Mucosa of descending colon (tissue), 3 donors: ENCODE measurements at regions not wholly inside any gene's neighbourhood (a gene's known extent, or its start where the extent isn't known, plus 50 kb on each side); places are given as distances from the start of the nearest gene placed in this dataset.

Experiments used
- ATAC-seq: fragments of 200-7000 bp; cut with Tn5 transposase; one replicate; pipeline ENCODE4 v1.9.1; 2020; ENCODE audit warnings: mild to moderate bottlenecking, moderate library complexity
- DNase-seq, 3 donors: peaks; one replicate each; pipeline ENCODE4 v3.0.0-alpha.2; 2020
- H3K36me3 ChIP-seq: fragments of 200-600 bp; one replicate; pipeline ENCODE4 v1.8.0; 2021; ENCODE audit warnings: low read depth, mild to moderate bottlenecking
- H3K4me1 ChIP-seq: fragments of 200-600 bp; one replicate; pipeline ENCODE4 v1.8.0; 2021; ENCODE audit warnings: low read depth, mild to moderate bottlenecking
- H3K4me3 ChIP-seq: fragments of 200-600 bp; one replicate; pipeline ENCODE4 v1.8.0; 2021; ENCODE audit warnings: mild to moderate bottlenecking
- H3K9me3 ChIP-seq: fragments of 200-600 bp; one replicate; pipeline ENCODE4 v1.8.0; 2021; ENCODE audit warnings: mild to moderate bottlenecking
- CTCF ChIP-seq: fragments of 200-600 bp; IDR thresholded peaks from one replicate; pipeline ENCODE4 v1.8.0; 2022; ENCODE audit warnings: antibody characterized with exemption, mild to moderate bottlenecking
- intact Hi-C, 2 donors: fragments of 100-400 bp; cut with DNase I in 1 of 2; cut with micrococcal nuclease in 1 of 2; formaldehyde crosslinking; loops; one replicate each; pipeline versions ENCODE4 v1.11.0 to v1.11.1; 2022; cut with DNase I, micrococcal nuclease
- donor health status: DM: no; HTN: no; CAD: no; lungs with moderate emphysema.
- donor health status: DM: no; HTN: no; CAD: no.
- donor health status: DM: no; HTN: yes; CAD: no.

GRCh38 chrX:35680940-35681346, 117.2 kb upstream of the MAGEB16 start:
- H3K4me1 ChIP-seq: no peaks in the 10 kb centered on the region
- no peaks in the 10 kb centered on the region for H3K36me3 ChIP-seq
- intact Hi-C loops: no loop called here
- DNase-seq: no peak
- TF ChIP-seq CTCF: no peak
- ATAC-seq: no peak
- no peaks in the 10 kb centered on the region for H3K9me3 ChIP-seq
- H3K4me3 ChIP-seq: no peak overlapping the region

GRCh38 chrX:35682476-35682875, 115.7 kb upstream of the MAGEB16 start:
- no peaks in the 10 kb centered on the region for H3K9me3 ChIP-seq
- no peaks in the 10 kb centered on the region for H3K36me3 ChIP-seq
- DNase-seq (no peak), ATAC-seq (no peak)
- no peak overlapping the region for H3K4me3 ChIP-seq
- H3K4me1 ChIP-seq: no peaks in the 10 kb centered on the region
- intact Hi-C loops: no loop called here
- TF ChIP-seq CTCF: no peak

GRCh38 chrX:35696760-35697234, 101.3 kb upstream of the MAGEB16 start:
- H3K4me3 ChIP-seq: no peak overlapping the region
- ATAC-seq (no peak), DNase-seq (no peak)
- no peaks in the 10 kb centered on the region for H3K9me3 ChIP-seq
- no peak for TF ChIP-seq CTCF
- intact Hi-C loops: no loop called here
- no peaks in the 10 kb centered on the region for H3K4me1 ChIP-seq
- no peaks in the 10 kb centered on the region for H3K36me3 ChIP-seq

GRCh38 chrX:35699642-35700041, 98.5 kb upstream of the MAGEB16 start:
- intact Hi-C loops: no loop called here
- ATAC-seq (no peak), DNase-seq (no peak)
- no peaks in the 10 kb centered on the region for H3K36me3 ChIP-seq
- no peaks in the 10 kb centered on the region for H3K9me3 ChIP-seq
- no peak for TF ChIP-seq CTCF
- H3K4me3 ChIP-seq: no peak overlapping the region
- H3K4me1 ChIP-seq: no peaks in the 10 kb centered on the region

GRCh38 chrX:35700121-35700520, 98.0 kb upstream of the MAGEB16 start:
- no peak for DNase-seq

More at GRCh38 chrX:35700121-35700520, 98.0 kb upstream of the MAGEB16 start:
- no peak for ATAC-seq
- H3K4me3 ChIP-seq: no peak overlapping the region
- intact Hi-C loops: no loop called here
- H3K4me1 ChIP-seq: no peaks in the 10 kb centered on the region
- TF ChIP-seq CTCF: no peak
- H3K9me3 ChIP-seq: no peaks in the 10 kb centered on the region
- no peaks in the 10 kb centered on the region for H3K36me3 ChIP-seq
